Ascending aorta (tissue), 2 donors: ENCODE measurements at regions not wholly inside any gene's neighbourhood (a gene's known extent, or its start where the extent isn't known, plus 50 kb on each side); places are given as distances from the start of the nearest gene placed in this dataset.
A peak's percentile ranks its signal among the peaks of the same experiment; 100 is the strongest.
"Not testable (repeated sequence)": the region's sequence is repeated elsewhere in the genome, so short reads cannot be mapped to it uniquely, and the experiment has no call there.

ENCODE experiments used
- DNase-seq, 2 donors: peaks; one replicate each; pipeline ENCODE4 v3.0.0-alpha.2; 2019; ENCODE audit warnings: low spot score in 2 of 2
- H3K27ac ChIP-seq, 2 donors: fragments of 200-600 bp; sonication (generic); one replicate each; pipeline ENCODE4 v1.5.1; 2016 to 2017; ENCODE audit warnings: mild to moderate bottlenecking in 1 of 2
- H3K27me3 ChIP-seq: fragments of 200-600 bp; sonication (generic); one replicate; pipeline ENCODE4 v1.5.1; 2017
- H3K36me3 ChIP-seq, 2 donors: fragments of 200-600 bp; sonication (generic); one replicate each; pipeline ENCODE4 v1.5.1; 2016
- H3K4me1 ChIP-seq, 2 donors: fragments of 200-600 bp; sonication (generic); one replicate each; pipeline ENCODE4 v1.5.1; 2016 to 2017; ENCODE audit warnings: mild to moderate bottlenecking in 1 of 2
- H3K4me3 ChIP-seq, 2 donors: fragments of 200-600 bp; sonication (generic); one replicate each; pipeline ENCODE4 v1.5.1; 2016 to 2017; ENCODE audit warnings: mild to moderate bottlenecking in 1 of 2
- H3K9me3 ChIP-seq, 2 donors: fragments of 200-600 bp; sonication (generic); one replicate each; pipeline ENCODE4 v1.5.1; 2016
- intact Hi-C: fragments of 100-400 bp; cut with DNase I; formaldehyde crosslinking; loops from one replicate; pipeline ENCODE4 v1.15.1; 2023
- TF ChIP-seq, protein P1 (sequence below), 3 experiments: fragments of 200-600 bp in 2 of 3; fragments of 450-650 bp in 1 of 3; sonication (generic) in 2 of 3; IDR thresholded peaks; one replicate each; pipeline ENCODE4 v1.5.1; 2016 to 2019; ENCODE audit warnings: antibody characterized with exemption in 3 of 3, mild to moderate bottlenecking in 1 of 3, moderate library complexity in 1 of 3

DNA sequence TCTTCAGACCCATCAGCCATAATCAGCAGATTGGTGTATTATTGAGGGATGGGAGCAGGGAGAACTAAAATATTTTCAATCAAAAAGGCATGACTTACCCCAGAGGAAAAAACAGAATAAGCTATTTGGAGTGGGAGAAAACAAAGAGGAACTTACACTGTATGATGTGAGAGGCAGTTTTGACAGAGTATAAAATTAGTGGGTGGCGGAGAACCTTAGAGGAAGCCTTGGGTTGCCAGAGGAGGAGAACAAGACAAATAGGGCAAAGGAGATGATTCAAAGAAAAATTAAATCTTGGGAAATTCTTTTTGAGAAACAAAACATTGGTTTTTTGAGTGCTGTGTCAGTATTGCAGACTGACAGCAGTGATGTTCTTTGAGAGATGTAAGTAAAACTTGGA is 285.0 kb downstream of the C11orf87 start:
- Histone ChIP-seq H3K27me3 (no peaks in the 10 kb centered on the region), H3K27ac (no peak overlapping the region), H3K4me1 (no peaks in the 10 kb centered on the region), H3K36me3 (no peaks in the 10 kb centered on the region), H3K4me3 (no peak overlapping the region), H3K9me3 (no peaks in the 10 kb centered on the region)
- no peak for DNase-seq
- TF ChIP-seq, protein P1, sequence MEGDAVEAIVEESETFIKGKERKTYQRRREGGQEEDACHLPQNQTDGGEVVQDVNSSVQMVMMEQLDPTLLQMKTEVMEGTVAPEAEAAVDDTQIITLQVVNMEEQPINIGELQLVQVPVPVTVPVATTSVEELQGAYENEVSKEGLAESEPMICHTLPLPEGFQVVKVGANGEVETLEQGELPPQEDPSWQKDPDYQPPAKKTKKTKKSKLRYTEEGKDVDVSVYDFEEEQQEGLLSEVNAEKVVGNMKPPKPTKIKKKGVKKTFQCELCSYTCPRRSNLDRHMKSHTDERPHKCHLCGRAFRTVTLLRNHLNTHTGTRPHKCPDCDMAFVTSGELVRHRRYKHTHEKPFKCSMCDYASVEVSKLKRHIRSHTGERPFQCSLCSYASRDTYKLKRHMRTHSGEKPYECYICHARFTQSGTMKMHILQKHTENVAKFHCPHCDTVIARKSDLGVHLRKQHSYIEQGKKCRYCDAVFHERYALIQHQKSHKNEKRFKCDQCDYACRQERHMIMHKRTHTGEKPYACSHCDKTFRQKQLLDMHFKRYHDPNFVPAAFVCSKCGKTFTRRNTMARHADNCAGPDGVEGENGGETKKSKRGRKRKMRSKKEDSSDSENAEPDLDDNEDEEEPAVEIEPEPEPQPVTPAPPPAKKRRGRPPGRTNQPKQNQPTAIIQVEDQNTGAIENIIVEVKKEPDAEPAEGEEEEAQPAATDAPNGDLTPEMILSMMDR (IDR thresholded peaks at IDR 0.05), result no peak
- intact Hi-C loops, result no loop called here

DNA sequence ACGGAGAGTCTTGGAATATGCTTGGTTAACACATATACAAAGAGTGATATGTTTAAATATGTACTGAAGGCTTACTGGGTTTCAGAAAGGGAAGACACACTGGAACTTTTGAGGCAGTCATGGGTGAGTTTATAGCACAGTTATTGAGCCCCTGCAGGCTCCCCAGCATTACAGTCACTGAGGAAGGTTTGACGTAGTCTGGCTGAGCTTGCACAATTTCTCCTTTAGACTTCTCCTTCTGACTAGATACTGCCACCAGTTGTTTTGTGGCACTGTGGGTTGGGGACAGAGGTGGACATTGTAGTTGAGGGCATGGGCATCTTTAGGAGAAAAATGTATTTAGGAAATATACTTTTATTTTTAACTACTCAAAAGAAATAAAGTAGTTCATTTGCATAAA is 285.4 kb downstream of the C11orf87 start:
- intact Hi-C loops, result no loop called here
- DNase-seq, result peak in 1 of 2 donors; percentile 68
- H3K27ac ChIP-seq, result no peak overlapping the region
- TF ChIP-seq, protein P1 (IDR thresholded peaks at IDR 0.05), result no peak
- H3K27me3 ChIP-seq, result no peaks in the 10 kb centered on the region
- H3K4me3 ChIP-seq, result no peak overlapping the region
- no peaks in the 10 kb centered on the region for H3K9me3 ChIP-seq
- H3K36me3 ChIP-seq, result no peaks in the 10 kb centered on the region
- H3K4me1 ChIP-seq, result no peaks in the 10 kb centered on the region

DNA sequence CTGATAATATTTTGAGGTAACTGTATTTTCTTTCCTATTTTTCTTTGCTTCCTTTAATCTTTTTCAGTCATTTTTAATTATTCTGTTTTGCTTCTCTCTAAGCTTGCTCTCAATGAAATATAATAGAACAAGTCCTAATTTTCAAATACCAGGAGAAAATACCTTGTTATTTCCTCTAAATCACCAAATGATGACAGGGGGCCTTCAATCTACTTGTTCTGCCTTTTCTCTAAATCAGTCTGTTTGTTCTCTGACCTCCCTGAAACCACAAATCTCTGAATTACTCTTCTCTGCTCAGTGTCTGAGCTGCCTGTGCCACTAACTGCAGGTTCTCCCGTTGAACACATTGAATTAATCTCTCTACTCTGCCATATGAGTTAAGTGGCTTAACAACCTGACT is 286.2 kb downstream of the C11orf87 start:
- Histone ChIP-seq H3K4me1 (no peaks in the 10 kb centered on the region), H3K4me3 (no peak overlapping the region), H3K36me3 (no peaks in the 10 kb centered on the region), H3K27ac (no peak overlapping the region), H3K9me3 (no peaks in the 10 kb centered on the region), H3K27me3 (no peaks in the 10 kb centered on the region)
- DNase-seq, result no peak
- intact Hi-C loops, result no loop called here
- TF ChIP-seq, protein P1 (IDR thresholded peaks at IDR 0.05), result no peak

DNA sequence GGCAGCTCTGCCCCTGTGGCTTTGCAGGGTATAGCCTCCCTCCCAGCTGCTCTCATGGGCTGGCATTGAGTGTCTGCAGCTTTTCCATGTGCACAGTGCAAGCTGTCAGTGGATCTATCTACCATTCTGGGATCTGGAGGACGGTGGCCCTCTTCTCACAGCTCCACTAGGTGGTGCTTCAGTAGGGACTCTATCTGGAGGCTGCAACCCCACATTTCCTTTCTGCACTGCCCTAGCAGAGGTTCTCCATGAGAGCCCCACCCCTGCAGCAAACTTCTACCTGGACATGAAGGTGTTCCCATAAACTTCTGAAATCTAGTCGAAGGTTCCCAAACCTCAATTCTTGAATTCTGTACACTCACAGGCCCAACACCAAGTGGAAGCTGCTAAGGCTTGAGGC is 292.5 kb downstream of the C11orf87 start:
- H3K27me3 ChIP-seq, H3K9me3 ChIP-seq, H3K27ac ChIP-seq, H3K4me3 ChIP-seq, H3K36me3 ChIP-seq, H3K4me1 ChIP-seq, intact Hi-C loops, DNase-seq: not testable (repeated sequence)

DNA sequence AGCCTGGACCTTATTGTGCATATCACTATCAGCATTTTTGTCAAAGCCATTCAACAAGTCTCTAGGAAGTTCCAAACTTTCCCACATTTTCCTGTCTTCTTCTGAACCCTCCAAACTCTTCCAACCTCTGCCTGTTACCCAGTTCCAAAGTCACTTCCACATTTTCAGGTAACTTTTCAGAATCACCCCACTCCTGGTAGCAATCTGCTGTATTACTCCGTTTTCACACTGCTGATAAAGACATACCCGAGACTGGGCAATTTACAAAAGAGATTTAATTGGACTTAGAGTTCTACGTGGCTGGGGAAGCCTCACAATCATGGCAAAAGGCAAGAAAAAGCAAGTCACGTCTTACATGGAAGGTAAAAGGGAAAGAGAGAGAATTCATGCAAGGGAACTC is 293.4 kb downstream of the C11orf87 start:
- intact Hi-C loops, result not testable (repeated sequence)

DNA sequence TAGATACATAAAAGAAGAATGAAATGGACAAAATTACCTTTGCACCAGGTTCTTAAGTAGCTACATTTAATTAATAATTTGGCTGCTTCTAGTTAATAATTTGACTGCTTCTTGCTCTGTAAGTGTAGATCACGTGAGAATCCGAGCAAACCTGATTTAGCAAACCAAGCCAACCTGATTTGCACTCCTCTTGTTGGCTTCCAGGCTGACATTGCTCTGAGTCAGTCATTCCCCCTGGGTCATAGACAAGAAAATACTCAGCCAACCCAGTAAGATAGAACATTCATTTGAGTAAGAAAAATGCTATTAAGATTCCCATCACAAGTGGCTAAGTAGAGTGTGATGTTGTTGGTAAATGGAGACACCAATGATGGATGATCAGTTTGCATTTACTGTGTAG is 304.1 kb downstream of the C11orf87 start:
- TF ChIP-seq, protein P1 (IDR thresholded peaks at IDR 0.05), result no peak
- DNase-seq, result no peak
- Histone ChIP-seq H3K27me3 (no peaks in the 10 kb centered on the region), H3K4me1 (no peaks in the 10 kb centered on the region), H3K27ac (no peak overlapping the region), H3K9me3 (no peaks in the 10 kb centered on the region), H3K36me3 (no peaks in the 10 kb centered on the region), H3K4me3 (no peak overlapping the region)
- intact Hi-C loops, result no loop called here

More for the DNA sequence above, 293.4 kb downstream of the C11orf87 start:
- H3K27ac ChIP-seq, H3K4me3 ChIP-seq, H3K27me3 ChIP-seq, H3K9me3 ChIP-seq, H3K36me3 ChIP-seq, H3K4me1 ChIP-seq, DNase-seq: not testable (repeated sequence)

DNA sequence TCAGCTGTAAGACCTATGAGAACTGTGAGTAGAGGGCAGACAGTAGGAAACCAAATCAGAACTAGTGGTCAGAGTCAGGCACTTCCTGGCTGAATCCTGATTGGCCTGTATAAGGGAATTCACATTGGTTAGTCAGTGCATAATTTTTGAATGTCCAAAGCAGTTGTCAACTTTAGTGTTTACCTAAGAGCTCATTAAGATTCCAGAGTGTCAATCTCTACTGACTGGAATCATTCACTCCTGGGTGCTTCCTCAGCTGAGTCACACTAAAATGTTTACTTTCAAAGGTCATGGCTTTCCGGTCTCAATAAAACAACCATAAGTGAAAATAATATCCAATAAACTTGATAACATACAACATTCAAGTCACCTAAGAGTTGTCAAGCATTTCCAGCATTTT is 306.1 kb downstream of the C11orf87 start:
- H3K4me3 ChIP-seq, result no peak overlapping the region
- DNase-seq, result no peak
- H3K27ac ChIP-seq, result no peak overlapping the region
- no peaks in the 10 kb centered on the region for H3K36me3 ChIP-seq
- H3K4me1 ChIP-seq, result no peaks in the 10 kb centered on the region
- intact Hi-C loops, result no loop called here
- no peaks in the 10 kb centered on the region for H3K9me3 ChIP-seq
- H3K27me3 ChIP-seq, result no peaks in the 10 kb centered on the region
- TF ChIP-seq, protein P1 (IDR thresholded peaks at IDR 0.05), result no peak
